ENCODE measurements at regions not wholly inside any gene's neighbourhood (a gene's known extent, or its start where the extent isn't known, plus 50 kb on each side); places are given as distances from the start of the nearest gene placed in this dataset.

GRCh38 chr6:71529026-71529425, 240.4 kb downstream of the OGFRL1 start (continued):
- no peak for TF ChIP-seq MLX (CRISPR knock-in tag; IDR thresholded peaks at IDR 0.05)
- no peak for TF ChIP-seq SP1 (CRISPR knock-in tag; conservative IDR thresholded peaks at IDR 0.05)
- TF ChIP-seq ARID4B (CRISPR knock-in tag; IDR thresholded peaks at IDR 0.05; ENCODE audit: borderline replicate concordance): no peak
- TF ChIP-seq ZNF416 (CRISPR knock-in tag; IDR thresholded peaks at IDR 0.05): no peak
- TF ChIP-seq NR2C2 (CRISPR knock-in tag; IDR thresholded peaks at IDR 0.05): no peak

GRCh38 chr6:71529769-71530168, 241.2 kb downstream of the OGFRL1 start:
- H3K9me3 Mint-ChIP-seq: no peaks in the 10 kb centered on the region
- ChIA-PET POLR2A (no interaction called here), CTCF (no interaction called here)
- H3K27me3 Mint-ChIP-seq (ENCODE audit: low read depth): no peaks in the 10 kb centered on the region
- no peaks in the 10 kb centered on the region for H3K36me3 Mint-ChIP-seq
- TF ChIP-seq ZNF121 (CRISPR knock-in tag; IDR thresholded peaks at IDR 0.05): no peak
- no peak for TF ChIP-seq JUN (CRISPR knock-in tag; IDR thresholded peaks at IDR 0.05)
- TF ChIP-seq E2F4 (CRISPR knock-in tag; IDR thresholded peaks at IDR 0.05; ENCODE audit: borderline replicate concordance, low read depth): no peak
- TF ChIP-seq ZNF512 (CRISPR knock-in tag; IDR thresholded peaks at IDR 0.05; ENCODE audit: borderline replicate concordance): no peak
- no peak for TF ChIP-seq E2F5 (CRISPR knock-in tag; IDR thresholded peaks at IDR 0.05)
- TF ChIP-seq ZNF416 (CRISPR knock-in tag; IDR thresholded peaks at IDR 0.05): no peak
- no peak for TF ChIP-seq PRRX2 (CRISPR knock-in tag; IDR thresholded peaks at IDR 0.05)
- H3K4me1 Mint-ChIP-seq: 0 out of 2 replicates have a peak, but pooled peaks cover 5% of the 10 kb centered on the region
- ATAC-seq (no peak), DNase-seq (ENCODE audit: low spot score) (no peak)
- no peak overlapping the region for H3K4me3 Mint-ChIP-seq
- no peak overlapping the region for H3K27ac Mint-ChIP-seq

GRCh38 chr6:71531006-71531405, 242.4 kb downstream of the OGFRL1 start:
- DNase-seq (ENCODE audit: low spot score): no peak
- no peak for ATAC-seq
- Mint-ChIP-seq H3K4me3 (no peak overlapping the region), H3K9me3 (no peaks in the 10 kb centered on the region), H3K36me3 (no peaks in the 10 kb centered on the region), H3K27ac (no peak overlapping the region), H3K4me1 (0 out of 2 replicates have a peak, but pooled peaks cover 5% of the 10 kb centered on the region), H3K27me3 (ENCODE audit: low read depth) (no peaks in the 10 kb centered on the region)
- ChIA-PET CTCF (no interaction called here), POLR2A (no interaction called here)
- TF ChIP-seq NR3C1 (CRISPR knock-in tag; conservative IDR thresholded peaks at IDR 0.05; ENCODE audit: low read depth): no peak
- no peak for TF ChIP-seq ARID4B (CRISPR knock-in tag; IDR thresholded peaks at IDR 0.05; ENCODE audit: borderline replicate concordance)
- no peak for TF ChIP-seq TP53 (CRISPR knock-in tag; IDR thresholded peaks at IDR 0.05)
- TF ChIP-seq ATF2 (CRISPR knock-in tag; IDR thresholded peaks at IDR 0.05; ENCODE audit: borderline replicate concordance, low read depth): no peak
- TF ChIP-seq ZNF671 (CRISPR knock-in tag; IDR thresholded peaks at IDR 0.05): no peak
- no peak for TF ChIP-seq SMAD3 (CRISPR knock-in tag; IDR thresholded peaks at IDR 0.05; ENCODE audit: borderline replicate concordance)
- no peak for TF ChIP-seq CDX4 (CRISPR knock-in tag; IDR thresholded peaks at IDR 0.05; ENCODE audit: borderline replicate concordance)
- TF ChIP-seq MYBL2 (CRISPR knock-in tag; IDR thresholded peaks at IDR 0.05): no peak
